Right atrium auricular region (tissue), 2 donors: ENCODE measurements at regions not wholly inside any gene's neighbourhood (a gene's known extent, or its start where the extent isn't known, plus 50 kb on each side); places are given as distances from the start of the nearest gene placed in this dataset.

Experiments used
- DNase-seq: peaks from one replicate; pipeline ENCODE4 v3.0.0-alpha.2; 2019; ENCODE audit warnings: low spot score
- H3K27ac ChIP-seq, 2 donors: fragments of 200-600 bp; sonication (generic); 1 replicate in 1 of 2; 2 replicates in 1 of 2; pipeline ENCODE4 v1.5.1; 2016 to 2019
- H3K27me3 ChIP-seq, 2 donors: fragments of 200-600 bp; sonication (generic); one replicate each; pipeline versions ENCODE4 v1.5.1 to v1.6.0; 2017 to 2019
- H3K36me3 ChIP-seq: fragments of 200-600 bp; sonication (generic); one replicate; pipeline ENCODE4 v1.5.1; 2016
- H3K4me1 ChIP-seq, 2 donors: fragments of 200-600 bp; sonication (generic); one replicate each; pipeline versions ENCODE4 v1.5.1 to v1.6.0; 2017 to 2019
- H3K4me3 ChIP-seq, 2 donors: fragments of 200-600 bp; sonication (generic); 1 replicate in 1 of 2; 2 replicates in 1 of 2; pipeline ENCODE4 v1.5.1; 2017 to 2019; ENCODE audit warnings: mild to moderate bottlenecking in 1 of 2, moderate library complexity in 1 of 2
- H3K9me3 ChIP-seq, 2 donors: fragments of 200-600 bp; sonication (generic); one replicate each; pipeline ENCODE4 v1.5.1; 2019
- CTCF ChIP-seq, 2 donors: fragments of 200-600 bp; sonication (generic); IDR thresholded peaks; one replicate each; pipeline ENCODE4 v1.5.1; 2019; ENCODE audit warnings: antibody characterized with exemption in 2 of 2

DNA sequence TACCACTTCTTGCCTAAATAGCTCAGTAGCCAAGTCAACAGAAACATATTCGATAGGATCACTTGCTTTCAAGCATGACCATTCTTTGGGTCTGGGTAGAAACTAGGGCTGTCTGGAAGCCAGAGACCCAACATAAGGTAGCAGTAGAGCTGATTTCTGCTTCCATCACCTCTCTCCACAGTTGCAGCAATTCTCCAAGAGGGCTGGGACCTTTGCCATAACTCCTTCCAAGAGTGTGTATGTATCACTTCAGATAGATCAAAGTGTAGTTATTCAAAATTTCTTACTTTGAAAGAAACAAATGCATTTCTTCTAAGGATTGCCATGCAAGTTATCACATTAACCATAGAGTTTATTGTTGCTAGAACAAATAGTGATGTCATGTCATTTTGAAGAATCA lies 172.0 kb upstream of the GALNT5 start:
- no peaks in the 10 kb centered on the region for H3K9me3 ChIP-seq
- no peak for TF ChIP-seq CTCF (IDR thresholded peaks at IDR 0.05)
- no peak overlapping the region for H3K27ac ChIP-seq
- no peak overlapping the region for H3K4me3 ChIP-seq
- DNase-seq = no peak
- no peaks in the 10 kb centered on the region for H3K4me1 ChIP-seq
- H3K36me3 ChIP-seq = no peaks in the 10 kb centered on the region
- no peaks in the 10 kb centered on the region for H3K27me3 ChIP-seq

DNA sequence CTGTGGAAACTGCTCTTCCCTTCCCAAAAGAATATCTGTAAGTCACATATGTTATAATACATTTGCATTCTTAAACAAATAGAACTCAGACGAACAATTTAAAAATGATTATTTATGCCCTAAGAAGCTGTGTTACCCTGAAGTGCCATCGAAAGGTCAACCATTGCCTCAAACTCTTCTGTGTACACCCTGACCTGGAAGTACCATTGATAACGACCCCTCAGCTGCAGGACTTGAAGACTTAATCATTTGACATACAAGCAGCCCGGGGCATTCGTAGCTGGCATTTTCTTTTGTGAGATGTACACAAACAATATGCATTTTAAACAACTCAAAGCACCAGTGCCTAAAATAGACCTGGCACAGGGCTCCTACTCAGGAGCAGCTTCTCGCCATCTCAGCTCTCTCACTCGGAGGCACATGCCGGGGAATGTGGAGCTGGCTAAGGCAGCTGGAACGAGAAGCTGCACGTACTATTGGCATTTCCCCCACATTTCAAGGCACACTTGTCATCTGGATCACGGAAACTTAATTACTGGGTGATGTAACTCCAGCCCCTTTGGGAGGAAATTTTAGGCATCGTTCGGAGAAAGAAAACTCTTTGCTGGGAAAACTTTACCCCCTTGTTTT lies 170.0 kb upstream of the GALNT5 start:
- no peak for DNase-seq
- H3K36me3 ChIP-seq = no peaks in the 10 kb centered on the region
- no peaks in the 10 kb centered on the region for H3K4me1 ChIP-seq
- TF ChIP-seq CTCF (IDR thresholded peaks at IDR 0.05) = no peak
- no peaks in the 10 kb centered on the region for H3K9me3 ChIP-seq
- H3K4me3 ChIP-seq = no peak overlapping the region
- no peaks in the 10 kb centered on the region for H3K27me3 ChIP-seq
- no peak overlapping the region for H3K27ac ChIP-seq

DNA sequence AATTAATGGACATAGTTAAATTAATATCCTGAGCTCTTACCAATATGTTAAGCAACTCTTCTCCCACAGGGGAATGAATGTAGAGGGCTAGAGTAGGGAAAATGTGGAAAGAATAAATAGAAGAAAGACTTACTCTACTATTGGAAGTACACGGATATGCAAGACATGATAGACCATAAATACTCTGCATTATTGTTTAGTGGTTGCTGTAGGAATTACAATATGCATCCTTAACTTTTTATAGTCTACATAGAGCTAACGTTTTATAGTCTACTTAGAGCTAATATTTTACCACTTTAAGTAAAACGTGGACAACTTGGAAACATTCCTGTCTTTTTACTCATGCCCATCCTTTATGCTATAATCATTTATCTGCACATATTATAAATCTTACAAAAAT lies 163.8 kb upstream of the GALNT5 start:
- Histone ChIP-seq H3K27ac (no peak overlapping the region), H3K4me1 (no peaks in the 10 kb centered on the region), H3K27me3 (no peaks in the 10 kb centered on the region), H3K4me3 (no peak overlapping the region), H3K9me3 (no peaks in the 10 kb centered on the region), H3K36me3 (no peaks in the 10 kb centered on the region)
- no peak for TF ChIP-seq CTCF (IDR thresholded peaks at IDR 0.05)
- no peak for DNase-seq

DNA sequence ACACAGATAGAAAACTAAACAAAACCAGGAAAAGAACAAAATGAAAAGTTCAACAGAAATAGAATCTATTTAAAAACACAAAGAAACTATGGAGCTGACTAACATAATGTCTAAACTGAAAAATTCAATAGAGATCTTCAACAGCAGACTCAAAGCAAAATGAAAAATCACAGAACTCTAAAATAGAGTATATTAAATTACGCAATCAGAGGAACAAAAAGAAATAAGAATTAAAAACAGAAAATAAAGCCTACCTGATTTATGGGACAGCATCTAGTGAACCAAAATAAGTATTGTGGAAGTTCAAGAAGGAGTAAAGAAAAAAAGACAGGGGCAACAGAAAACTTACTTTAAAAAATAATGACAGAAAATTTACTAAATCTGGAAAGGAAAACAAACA lies 152.1 kb upstream of the GALNT5 start:
- H3K27me3 ChIP-seq = no peaks in the 10 kb centered on the region
- DNase-seq = no peak
- no peaks in the 10 kb centered on the region for H3K36me3 ChIP-seq
- no peak overlapping the region for H3K4me3 ChIP-seq
- H3K27ac ChIP-seq = no peak overlapping the region
- H3K4me1 ChIP-seq = no peaks in the 10 kb centered on the region
- no peak for TF ChIP-seq CTCF (IDR thresholded peaks at IDR 0.05)
- peaks cover 0 to 28% of the 10 kb centered on the region in 2 donors for H3K9me3 ChIP-seq

DNA sequence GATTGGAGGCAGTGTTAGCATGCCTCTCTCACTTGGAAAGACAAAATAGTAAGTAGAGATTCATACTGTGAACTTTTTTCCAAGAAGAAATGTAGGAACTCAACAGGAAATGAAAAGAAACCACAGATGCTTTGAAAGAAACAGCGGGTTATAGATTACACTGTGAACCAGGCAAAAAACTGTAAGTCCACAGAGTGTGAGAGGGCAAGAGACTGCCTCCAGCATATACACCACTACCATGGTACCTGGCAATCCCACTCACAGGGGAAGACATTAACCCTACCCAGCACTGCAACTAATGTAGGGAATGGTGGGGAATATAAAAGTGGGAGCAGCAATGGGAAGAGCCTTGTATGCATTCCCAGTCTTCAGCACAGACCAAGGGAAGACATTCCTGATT lies 150.6 kb upstream of the GALNT5 start:
- H3K9me3 ChIP-seq = peaks cover 0 to 43% of the 10 kb centered on the region in 2 donors
- no peak overlapping the region for H3K4me3 ChIP-seq
- no peaks in the 10 kb centered on the region for H3K27me3 ChIP-seq
- no peaks in the 10 kb centered on the region for H3K4me1 ChIP-seq
- no peak overlapping the region for H3K27ac ChIP-seq
- DNase-seq = no peak
- H3K36me3 ChIP-seq = no peaks in the 10 kb centered on the region
- TF ChIP-seq CTCF (IDR thresholded peaks at IDR 0.05) = no peak

DNA sequence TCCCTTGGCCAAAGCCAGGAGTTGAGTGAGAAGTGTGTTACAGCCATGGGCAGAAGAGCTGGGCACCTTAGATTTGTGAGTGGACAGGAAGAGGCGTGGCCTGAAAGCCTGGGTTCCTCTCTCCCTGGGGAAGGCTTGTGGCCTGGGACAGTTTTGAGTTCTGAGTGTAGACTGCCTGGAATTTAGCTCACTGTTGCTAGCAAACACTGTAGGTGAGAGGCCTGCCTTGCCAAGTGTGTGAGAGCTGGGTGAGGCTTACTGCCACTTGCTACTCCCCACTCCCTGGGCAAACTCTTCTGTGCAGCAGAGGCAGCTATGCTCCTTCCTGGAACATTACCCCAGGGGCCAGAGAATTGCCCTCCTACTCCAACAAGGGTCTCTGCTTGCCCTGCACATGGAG lies 150.0 kb upstream of the GALNT5 start:
- DNase-seq = no peak
- Histone ChIP-seq H3K4me3 (no peak overlapping the region), H3K36me3 (no peaks in the 10 kb centered on the region), H3K4me1 (no peaks in the 10 kb centered on the region), H3K9me3 (peaks cover 0 to 48% of the 10 kb centered on the region in 2 donors), H3K27me3 (no peaks in the 10 kb centered on the region), H3K27ac (no peak overlapping the region)
- TF ChIP-seq CTCF (IDR thresholded peaks at IDR 0.05) = no peak
